OCI-LY1 (cell line): ENCODE measurements at regions not wholly inside any gene's neighbourhood (a gene's known extent, or its start where the extent isn't known, plus 50 kb on each side); places are given as distances from the start of the nearest gene placed in this dataset.

Experiments
- CTCF ChIP-seq: fragments of 200-600 bp; sonication (generic), shearing (Covaris generic); IDR thresholded peaks from 2 replicates; pipeline ENCODE4 v1.5.1; 2017; ENCODE audit warnings: mild to moderate bottlenecking, antibody characterized with exemption, low read length, moderate library complexity, mixed read lengths
- EZH2 ChIP-seq: fragments of 200-600 bp; sonication (generic), shearing (Covaris generic); IDR thresholded peaks from 2 replicates; pipeline ENCODE4 v1.8.0; 2017; ENCODE audit warnings: borderline replicate concordance, mixed run types, mild to moderate bottlenecking, antibody characterized with exemption, low read length, moderate library complexity, mixed read lengths

GRCh38 chr4:178415925-178416324 lies 973.7 kb upstream of the AGA start:
- TF ChIP-seq EZH2 (no peak), CTCF (no peak)
